ENCODE measurements at regions not wholly inside any gene's neighbourhood (a gene's known extent, or its start where the extent isn't known, plus 50 kb on each side); places are given as distances from the start of the nearest gene placed in this dataset.

DNA sequence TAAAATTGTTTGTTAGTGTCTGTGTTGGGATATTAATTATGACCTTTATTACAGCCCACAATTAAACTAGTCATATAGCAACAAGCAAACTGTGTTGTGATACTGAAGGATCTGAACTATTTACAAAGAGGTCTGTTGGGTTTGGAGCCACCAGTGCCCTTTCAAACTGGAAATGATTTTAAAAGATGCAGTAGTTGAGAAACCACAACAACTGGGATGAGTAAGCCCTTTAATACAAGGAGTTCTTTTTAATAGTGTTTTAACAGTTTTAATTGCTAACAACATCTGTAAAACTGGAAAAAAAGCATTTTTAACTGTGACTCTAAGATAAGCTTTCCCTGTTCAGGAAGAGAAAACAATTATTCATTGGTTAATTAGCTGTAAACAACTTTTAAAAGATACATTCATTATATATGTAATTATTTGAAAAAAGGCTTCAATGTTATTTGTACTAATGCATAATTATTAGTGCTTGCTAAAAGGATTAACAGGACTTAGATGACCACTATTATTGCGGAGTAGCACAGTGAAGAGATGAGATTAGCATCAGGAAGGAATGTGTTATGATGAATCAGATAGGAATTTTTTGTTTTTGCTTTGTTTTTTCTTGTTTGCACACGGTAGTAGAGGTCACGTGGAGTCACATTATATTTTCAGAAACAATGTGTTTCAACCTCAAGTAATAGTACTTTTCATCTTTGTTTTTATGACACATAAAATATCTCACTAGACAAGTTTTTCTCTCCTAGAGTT, 392.7 kb upstream of the FANCL start:
- TF ChIP-seq, protein P1, sequence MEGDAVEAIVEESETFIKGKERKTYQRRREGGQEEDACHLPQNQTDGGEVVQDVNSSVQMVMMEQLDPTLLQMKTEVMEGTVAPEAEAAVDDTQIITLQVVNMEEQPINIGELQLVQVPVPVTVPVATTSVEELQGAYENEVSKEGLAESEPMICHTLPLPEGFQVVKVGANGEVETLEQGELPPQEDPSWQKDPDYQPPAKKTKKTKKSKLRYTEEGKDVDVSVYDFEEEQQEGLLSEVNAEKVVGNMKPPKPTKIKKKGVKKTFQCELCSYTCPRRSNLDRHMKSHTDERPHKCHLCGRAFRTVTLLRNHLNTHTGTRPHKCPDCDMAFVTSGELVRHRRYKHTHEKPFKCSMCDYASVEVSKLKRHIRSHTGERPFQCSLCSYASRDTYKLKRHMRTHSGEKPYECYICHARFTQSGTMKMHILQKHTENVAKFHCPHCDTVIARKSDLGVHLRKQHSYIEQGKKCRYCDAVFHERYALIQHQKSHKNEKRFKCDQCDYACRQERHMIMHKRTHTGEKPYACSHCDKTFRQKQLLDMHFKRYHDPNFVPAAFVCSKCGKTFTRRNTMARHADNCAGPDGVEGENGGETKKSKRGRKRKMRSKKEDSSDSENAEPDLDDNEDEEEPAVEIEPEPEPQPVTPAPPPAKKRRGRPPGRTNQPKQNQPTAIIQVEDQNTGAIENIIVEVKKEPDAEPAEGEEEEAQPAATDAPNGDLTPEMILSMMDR (IDR thresholded peaks at IDR 0.05; ENCODE audit: low read length) = no peak
- TF ChIP-seq EZH2 (IDR thresholded peaks at IDR 0.05; ENCODE audit: borderline replicate concordance, low read length) = no peak

Measured in OCI-LY1 (cell line).